IMR-90 (cell line): ENCODE measurements at regions not wholly inside any gene's neighbourhood (a gene's known extent, or its start where the extent isn't known, plus 50 kb on each side); places are given as distances from the start of the nearest gene placed in this dataset.

Source experiments
- ATAC-seq: fragments of 200-7000 bp; cut with Tn5 transposase; 2 replicates; pipeline ENCODE4 v1.9.1; 2020; ENCODE audit warnings: low read depth, mild to moderate bottlenecking, moderate library complexity
- BruUV-seq: library from RNA; stranded (reverse); fragments of 400-500 nt; replicated peaks from 2 replicates; lab custom pipeline; 2021; lab: Mats Ljungman, UMichigan
- CTCF ChIA-PET: fragments of 300-600 bp; formaldehyde crosslinking; extraction: SDS; loops from one replicate; lab custom pipeline; 2021; ENCODE audit warnings: antibody characterized with exemption; lab: Yijun Ruan, JAX
- POLR2A ChIA-PET: fragments of 300-600 bp; sonication (Branson Sonifier 250); formaldehyde crosslinking; loops from one replicate; lab custom pipeline; 2022; ENCODE audit warnings: antibody characterized with exemption; ENCODE audit not compliant: unreplicated experiment; lab: Charles Lee
- DNase-seq: peaks from one replicate; pipeline ENCODE4 v3.0.0; 2013
- H2AFZ ChIP-seq: replicated peaks from 2 replicates; pipeline ENCODE3; 2013; ENCODE audit warnings: low read length, mild to moderate bottlenecking; ENCODE audit not compliant: poor library complexity
- H2AK5ac ChIP-seq: 2 replicates; pipeline ENCODE4 v1.6.1; 2013; ENCODE audit warnings: low read depth, low read length, inconsistent platforms
- H2AK9ac ChIP-seq: replicated peaks from 2 replicates; pipeline ENCODE3; 2013; ENCODE audit warnings: mild to moderate bottlenecking, low read depth, low read length, moderate library complexity; ENCODE audit not compliant: poor library complexity
- H2BK120ac ChIP-seq: 2 replicates; pipeline ENCODE4 v1.6.1; 2013; ENCODE audit warnings: low read depth, low read length, inconsistent platforms
- H2BK15ac ChIP-seq: 3 replicates; pipeline ENCODE4 v1.6.1; 2013; ENCODE audit warnings: low read depth, low read length, inconsistent platforms
- H2BK20ac ChIP-seq: 2 replicates; pipeline ENCODE4 v1.6.1; 2013; ENCODE audit warnings: low read depth, mild to moderate bottlenecking, inconsistent platforms, low read length, moderate library complexity
- H2BK5ac ChIP-seq: 2 replicates; pipeline ENCODE4 v1.6.1; 2013; ENCODE audit warnings: mild to moderate bottlenecking, low read depth, low read length, inconsistent platforms; ENCODE audit not compliant: poor library complexity, severe bottlenecking
- H3K14ac ChIP-seq: replicated peaks from 2 replicates; pipeline ENCODE4 v1.6.1; 2013; ENCODE audit warnings: low read depth, low read length, inconsistent platforms
- H3K18ac ChIP-seq: 2 replicates; pipeline ENCODE4 v1.6.1; 2013; ENCODE audit warnings: low read depth, low read length, control low read depth
- H3K23ac ChIP-seq: 2 replicates; pipeline ENCODE4 v1.6.1; 2013; ENCODE audit warnings: low read depth, low read length, inconsistent platforms
- H3K27ac ChIP-seq: 2 replicates; pipeline ENCODE4 v1.5.1; 2013; ENCODE audit warnings: mild to moderate bottlenecking, control low read depth, low read length; ENCODE audit not compliant: insufficient read depth
- H3K27me3 ChIP-seq: 2 replicates; pipeline ENCODE4 v1.6.1; 2013; ENCODE audit warnings: low read length; ENCODE audit not compliant: control insufficient read depth, insufficient read depth
- H3K36me3 ChIP-seq: 2 replicates; pipeline ENCODE4 v1.6.1; 2013; ENCODE audit warnings: low read length, mixed read lengths; ENCODE audit not compliant: control insufficient read depth, insufficient read depth
- H3K4ac ChIP-seq: 2 replicates; pipeline ENCODE4 v1.6.1; 2013; ENCODE audit warnings: low read depth, low read length, inconsistent platforms
- H3K4me1 ChIP-seq: 2 replicates; pipeline ENCODE4 v1.6.1; 2013; ENCODE audit warnings: low read length, mixed read lengths; ENCODE audit not compliant: control insufficient read depth, insufficient read depth
- H3K4me2 ChIP-seq: 2 replicates; pipeline ENCODE4 v1.6.1; 2013; ENCODE audit warnings: low read depth, mild to moderate bottlenecking, control low read depth, low read length, moderate library complexity
- H3K4me3 ChIP-seq: 2 replicates; pipeline ENCODE4 v1.5.1; 2013; ENCODE audit warnings: low read depth, mild to moderate bottlenecking, control low read depth, low read length, moderate library complexity; ENCODE audit not compliant: insufficient read depth
- H3K56ac ChIP-seq: 2 replicates; pipeline ENCODE4 v1.6.1; 2013; ENCODE audit warnings: low read length, inconsistent platforms; ENCODE audit not compliant: insufficient read depth; ENCODE audit errors: extremely low read depth
- H3K79me1 ChIP-seq, 2 experiments: 2 replicates each; pipeline ENCODE4 v1.6.1; 2013; ENCODE audit warnings: low read length in 2 of 2, inconsistent platforms in 1 of 2, low read depth in 1 of 2
- H3K9ac ChIP-seq: 2 replicates; pipeline ENCODE4 v1.6.1; 2013; ENCODE audit warnings: low read depth, low read length, control low read depth
- H3K9me1 ChIP-seq: 2 replicates; pipeline ENCODE4 v1.6.1; 2013; ENCODE audit warnings: low read length, inconsistent platforms; ENCODE audit not compliant: insufficient read depth
- H3K9me3 ChIP-seq: 2 replicates; pipeline ENCODE4 v1.6.1; 2013; ENCODE audit warnings: low read length; ENCODE audit not compliant: control insufficient read depth, insufficient read depth
- H4K20me1 ChIP-seq: 2 replicates; pipeline ENCODE4 v1.6.1; 2013; ENCODE audit warnings: low read length, inconsistent platforms; ENCODE audit not compliant: insufficient read depth
- H4K5ac ChIP-seq: 2 replicates; pipeline ENCODE4 v1.6.1; 2013; ENCODE audit warnings: mild to moderate bottlenecking, low read depth, low read length, control low read depth
- H4K8ac ChIP-seq, 2 experiments: 2 replicates each; pipeline ENCODE4 v1.6.1; 2013; ENCODE audit warnings: low read depth in 2 of 2, low read length in 2 of 2, control low read depth in 1 of 2, inconsistent platforms in 1 of 2
- H4K91ac ChIP-seq: 2 replicates; pipeline ENCODE4 v1.6.1; 2013; ENCODE audit warnings: low read depth, low read length, inconsistent platforms; ENCODE audit not compliant: insufficient read depth
- BHLHE40 ChIP-seq: fragments of 150-350 bp; IDR thresholded peaks from 2 replicates; pipeline ENCODE4 v1.6.1; 2016; ENCODE audit warnings: mild to moderate bottlenecking, low read depth, low read length
- CEBPB ChIP-seq: IDR thresholded peaks from 2 replicates; pipeline ENCODE4 v1.6.1; 2012; ENCODE audit warnings: low read depth, low read length, improper control_type of control experiment
- CTCF ChIP-seq: conservative IDR thresholded peaks from 2 replicates; pipeline ENCODE4 v1.5.1; 2012; ENCODE audit warnings: mild to moderate bottlenecking, low read depth, low read length, improper control_type of control experiment
- MAZ ChIP-seq: IDR thresholded peaks from 2 replicates; pipeline ENCODE4 v1.6.1; 2012; ENCODE audit warnings: low read depth, mild to moderate bottlenecking, low read length, improper control_type of control experiment, moderate library complexity, borderline replicate concordance
- NFE2L2 ChIP-seq: fragments of 150-350 bp; IDR thresholded peaks from 2 replicates; pipeline ENCODE4 v1.6.1; 2016; ENCODE audit warnings: low read depth, mild to moderate bottlenecking, low read length
- POLR2A ChIP-seq: IDR thresholded peaks from 2 replicates; pipeline ENCODE4 v1.6.1; 2012; ENCODE audit warnings: mild to moderate bottlenecking, low read depth, low read length
- RAD21 ChIP-seq: IDR thresholded peaks from 2 replicates; pipeline ENCODE4 v1.6.1; 2012; ENCODE audit warnings: low read length, improper control_type of control experiment
- RCOR1 ChIP-seq: IDR thresholded peaks from 2 replicates; pipeline ENCODE4 v1.6.1; 2012; ENCODE audit warnings: mild to moderate bottlenecking, low read length, improper control_type of control experiment; ENCODE audit not compliant: insufficient replicate concordance
- RFX5 ChIP-seq: IDR thresholded peaks from 2 replicates; pipeline ENCODE4 v1.8.0; 2012; ENCODE audit warnings: low read depth, mild to moderate bottlenecking, low read length, moderate library complexity
- WGBS, 2 experiments: methylation state at CpG; one replicate each; pipeline versions ENCODE4 v1.1.5 to v1.1.7; 2013; ENCODE audit warnings: missing lambda C conversion rate in 2 of 2; ENCODE audit not compliant: insufficient read length in 1 of 2; ENCODE audit errors: extremely low coverage in 2 of 2; 5-methylcytosine and 5-hydroxymethylcytosine counted together
- dilution Hi-C: fragments of 300-500 bp; cut with HindIII; formaldehyde crosslinking; loops from one replicate; pipeline ENCODE4 v1.14.3; 2018; ENCODE audit warnings: low sequenced_read_pairs; ENCODE audit not compliant: unreplicated experiment
- in situ Hi-C: fragments of 300-500 bp; cut with MboI; formaldehyde crosslinking; loops from 3 replicates; pipeline ENCODE4 v1.14.3; 2019; ENCODE audit warnings: low sequenced_read_pairs, inconsistent platforms, mixed read lengths
- intact Hi-C: fragments of 100-400 bp; cut with micrococcal nuclease; formaldehyde crosslinking; loops from 2 replicates; pipeline ENCODE4 v1.10.0; 2022
- TF ChIP-seq, protein P1 (sequence below): fragments of 150-350 bp; IDR thresholded peaks from 2 replicates; pipeline ENCODE4 v1.6.1; 2016; ENCODE audit warnings: low read depth, mild to moderate bottlenecking, low read length, moderate library complexity, borderline replicate concordance

DNA sequence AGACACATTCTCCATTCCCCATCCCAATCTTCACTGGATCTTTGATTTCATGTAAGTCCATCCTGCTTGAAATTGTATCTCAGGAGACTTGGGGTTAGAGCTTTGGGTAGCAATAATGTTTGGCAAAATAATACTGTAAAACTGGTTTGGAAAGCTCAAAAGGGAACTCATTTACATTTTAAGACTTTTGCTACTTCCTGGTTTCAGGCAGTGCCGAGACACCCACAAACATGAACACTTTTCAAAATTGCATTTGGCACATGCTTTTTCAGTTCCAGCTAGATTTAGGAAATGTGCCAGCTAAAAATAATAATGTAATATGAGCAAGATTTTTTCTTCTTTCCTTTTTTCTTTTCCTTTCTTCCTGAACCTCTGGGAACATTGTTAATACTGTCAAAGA, 145.7 kb upstream of the CBLB start:
- no peaks in the 10 kb centered on the region for H4K20me1 ChIP-seq
- H3K23ac ChIP-seq = peak overlapping the region; percentile 30; the same call in 1 of the 2 replicates
- in situ Hi-C loops = no loop called here
- H3K56ac ChIP-seq = peak overlapping the region; percentile 45; the same call in 1 of the 2 replicates
- DNase-seq = no peak
- H3K4me2 ChIP-seq = peak overlapping the region; percentile 35; the same call in 1 of the 2 replicates
- H3K9me3 ChIP-seq = peaks cover 5% of the 10 kb centered on the region; the same call in 1 of the 2 replicates
- peak; percentile 33; the same call in 1 of the 2 replicates for ATAC-seq
- H2BK15ac ChIP-seq = peak overlapping the region; percentile 39; the same call in 1 of the 3 replicates
- peak overlapping the region; percentile 39; the same call in 1 of the 2 replicates for H4K5ac ChIP-seq
- POLR2A ChIA-PET = no interaction called here
- no peak overlapping the region for H2AK9ac ChIP-seq
- H4K8ac ChIP-seq = peak overlapping the region; percentile 32 to 38; a peak in 3 of 4 replicates
- peak overlapping the region; percentile 21; the same call in 1 of the 2 replicates for H3K4ac ChIP-seq
- CTCF ChIA-PET = no interaction called here
- no peak overlapping the region; the same call in 1 of the 2 replicates for H4K91ac ChIP-seq
- H3K79me1 ChIP-seq = no peaks in the 10 kb centered on the region
- H3K27ac ChIP-seq = no peak overlapping the region
- no peaks in the 10 kb centered on the region for H3K36me3 ChIP-seq
- no peaks in the 10 kb centered on the region for H3K27me3 ChIP-seq
- TF ChIP-seq MAZ (no peak), CEBPB (no peak), BHLHE40 (no peak), RAD21 (no peak), CTCF (no peak), POLR2A (no peak), RCOR1 (no peak), RFX5 (no peak), NFE2L2 (no peak)
- TF ChIP-seq, protein P1, sequence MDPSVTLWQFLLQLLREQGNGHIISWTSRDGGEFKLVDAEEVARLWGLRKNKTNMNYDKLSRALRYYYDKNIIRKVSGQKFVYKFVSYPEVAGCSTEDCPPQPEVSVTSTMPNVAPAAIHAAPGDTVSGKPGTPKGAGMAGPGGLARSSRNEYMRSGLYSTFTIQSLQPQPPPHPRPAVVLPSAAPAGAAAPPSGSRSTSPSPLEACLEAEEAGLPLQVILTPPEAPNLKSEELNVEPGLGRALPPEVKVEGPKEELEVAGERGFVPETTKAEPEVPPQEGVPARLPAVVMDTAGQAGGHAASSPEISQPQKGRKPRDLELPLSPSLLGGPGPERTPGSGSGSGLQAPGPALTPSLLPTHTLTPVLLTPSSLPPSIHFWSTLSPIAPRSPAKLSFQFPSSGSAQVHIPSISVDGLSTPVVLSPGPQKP = no peak
- H2AFZ ChIP-seq = no peak overlapping the region
- peak overlapping the region; percentile 34; the same call in 1 of the 2 replicates for H2BK20ac ChIP-seq
- no peaks in the 10 kb centered on the region for H3K9me1 ChIP-seq
- H2AK5ac ChIP-seq = peak overlapping the region; percentile 25; the same call in 1 of the 2 replicates
- H3K18ac ChIP-seq = peak overlapping the region; percentile 71; the same call in 1 of the 2 replicates
- BruUV-seq = no TSS peak
- no peak overlapping the region for H3K9ac ChIP-seq
- dilution Hi-C loops = no loop called here
- no CpG with 5 or more reads among the region's 1 CpG for WGBS, 2 experiments
- H2BK5ac ChIP-seq = peak overlapping the region; percentile 86
- H3K4me3 ChIP-seq = no peak overlapping the region
- H2BK120ac ChIP-seq = peak overlapping the region; percentile 51; the same call in 1 of the 2 replicates
- H3K14ac ChIP-seq = peak overlapping the region; percentile 49
- H3K4me1 ChIP-seq = no peaks in the 10 kb centered on the region; the same call in 1 of the 2 replicates
- intact Hi-C loops = no loop called here
